Smooth muscle cell (in vitro differentiated cells): ENCODE measurements at regions not wholly inside any gene's neighbourhood (a gene's known extent, or its start where the extent isn't known, plus 50 kb on each side); places are given as distances from the start of the nearest gene placed in this dataset.

Experiments used
- DNase-seq: peaks from one replicate; lab custom pipeline; 2025; ENCODE audit not compliant: unreplicated experiment; lab: John Stamatoyannopoulos, UW
- H2AFZ ChIP-seq: fragments of 200-600 bp; sonication (generic); 2 replicates; pipeline ENCODE4 v1.6.0; 2016; ENCODE audit warnings: antibody characterized with exemption, low read depth, mild to moderate bottlenecking
- H3F3A ChIP-seq: fragments of 200-600 bp; sonication (generic); 2 replicates; pipeline ENCODE4 v1.6.0; 2017; ENCODE audit warnings: antibody characterized with exemption, low read depth
- H3K27ac ChIP-seq: fragments of 200-600 bp; sonication (generic); 2 replicates; pipeline ENCODE4 v1.5.1; 2016; ENCODE audit warnings: low read depth, mild to moderate bottlenecking
- H3K27me3 ChIP-seq: fragments of 200-600 bp; sonication (generic); 2 replicates; pipeline ENCODE4 v1.6.1; 2016; ENCODE audit warnings: low read depth, mild to moderate bottlenecking
- H3K36me3 ChIP-seq: fragments of 200-600 bp; sonication (generic); 2 replicates; pipeline ENCODE4 v1.5.1; 2016; ENCODE audit warnings: low read depth
- H3K4me1 ChIP-seq: fragments of 200-600 bp; sonication (generic); 2 replicates; pipeline ENCODE4 v1.5.1; 2016; ENCODE audit warnings: low read depth
- H3K4me2 ChIP-seq: fragments of 200-600 bp; sonication (generic); 2 replicates; pipeline ENCODE4 v1.6.0; 2016; ENCODE audit warnings: mild to moderate bottlenecking
- H3K4me3 ChIP-seq: fragments of 200-600 bp; sonication (generic); 2 replicates; pipeline ENCODE4 v1.5.1; 2016; ENCODE audit warnings: mild to moderate bottlenecking
- H3K79me2 ChIP-seq: fragments of 200-600 bp; sonication (generic); 2 replicates; pipeline ENCODE4 v1.6.0; 2016; ENCODE audit warnings: low read depth, mild to moderate bottlenecking
- H3K9ac ChIP-seq: fragments of 200-600 bp; sonication (generic); 2 replicates; pipeline ENCODE4 v1.6.0; 2016; ENCODE audit warnings: low read depth
- H3K9me3 ChIP-seq: fragments of 200-600 bp; sonication (generic); replicated peaks from 2 replicates; pipeline ENCODE4 v1.5.1; 2016; ENCODE audit warnings: low read depth
- H4K20me1 ChIP-seq: fragments of 200-600 bp; sonication (generic); 2 replicates; pipeline ENCODE4 v1.6.0; 2016; ENCODE audit warnings: low read depth
- WGBS: methylation state at CpG from one replicate; pipeline ENCODE4 v1.1.7; 2016; ENCODE audit warnings: low lambda C conversion rate; 5-methylcytosine and 5-hydroxymethylcytosine counted together
- TF ChIP-seq, protein P1 (sequence below): fragments of 200-600 bp; sonication (generic); IDR thresholded peaks from 2 replicates; pipeline ENCODE4 v1.5.1; 2017; ENCODE audit warnings: borderline replicate concordance, mild to moderate bottlenecking, antibody characterized with exemption; ENCODE audit not compliant: insufficient read depth, poor library complexity, severe bottlenecking

DNA sequence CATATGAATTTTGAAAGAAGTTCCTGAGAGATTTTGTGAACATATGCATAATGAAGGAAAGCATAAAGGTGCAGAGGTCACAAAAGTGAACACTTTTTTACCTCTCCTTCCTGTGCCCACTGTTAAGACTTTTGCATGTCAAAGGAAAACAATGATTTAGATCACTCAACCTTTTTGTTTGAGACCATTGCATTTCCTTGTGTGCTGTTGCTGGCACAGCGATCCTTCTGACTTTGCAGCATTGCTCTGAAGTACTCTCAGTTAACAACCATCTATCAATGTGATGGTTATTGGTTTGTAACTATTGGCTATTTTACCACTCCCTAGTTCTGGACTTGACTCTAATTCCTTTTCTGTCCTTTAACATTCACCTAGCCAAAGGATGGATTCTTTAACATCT is 61.7 kb upstream of the TFPI start:
- no peaks in the 10 kb centered on the region for H3K36me3 ChIP-seq
- H3K27me3 ChIP-seq = no peaks in the 10 kb centered on the region
- H2AFZ ChIP-seq = no peak overlapping the region
- no peaks in the 10 kb centered on the region for H3F3A ChIP-seq
- TF ChIP-seq, protein P1, sequence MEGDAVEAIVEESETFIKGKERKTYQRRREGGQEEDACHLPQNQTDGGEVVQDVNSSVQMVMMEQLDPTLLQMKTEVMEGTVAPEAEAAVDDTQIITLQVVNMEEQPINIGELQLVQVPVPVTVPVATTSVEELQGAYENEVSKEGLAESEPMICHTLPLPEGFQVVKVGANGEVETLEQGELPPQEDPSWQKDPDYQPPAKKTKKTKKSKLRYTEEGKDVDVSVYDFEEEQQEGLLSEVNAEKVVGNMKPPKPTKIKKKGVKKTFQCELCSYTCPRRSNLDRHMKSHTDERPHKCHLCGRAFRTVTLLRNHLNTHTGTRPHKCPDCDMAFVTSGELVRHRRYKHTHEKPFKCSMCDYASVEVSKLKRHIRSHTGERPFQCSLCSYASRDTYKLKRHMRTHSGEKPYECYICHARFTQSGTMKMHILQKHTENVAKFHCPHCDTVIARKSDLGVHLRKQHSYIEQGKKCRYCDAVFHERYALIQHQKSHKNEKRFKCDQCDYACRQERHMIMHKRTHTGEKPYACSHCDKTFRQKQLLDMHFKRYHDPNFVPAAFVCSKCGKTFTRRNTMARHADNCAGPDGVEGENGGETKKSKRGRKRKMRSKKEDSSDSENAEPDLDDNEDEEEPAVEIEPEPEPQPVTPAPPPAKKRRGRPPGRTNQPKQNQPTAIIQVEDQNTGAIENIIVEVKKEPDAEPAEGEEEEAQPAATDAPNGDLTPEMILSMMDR = no peak
- WGBS = 88% methylated on average over 1 of the region's 1 CpG
- H3K4me3 ChIP-seq = no peak overlapping the region
- H3K4me1 ChIP-seq = peaks cover 3% of the 10 kb centered on the region
- no peak for DNase-seq
- no peaks in the 10 kb centered on the region for H3K79me2 ChIP-seq
- H3K4me2 ChIP-seq = no peak overlapping the region
- no peaks in the 10 kb centered on the region for H3K9me3 ChIP-seq
- H3K27ac ChIP-seq = no peak overlapping the region
- no peaks in the 10 kb centered on the region for H4K20me1 ChIP-seq
- H3K9ac ChIP-seq = no peak overlapping the region

DNA sequence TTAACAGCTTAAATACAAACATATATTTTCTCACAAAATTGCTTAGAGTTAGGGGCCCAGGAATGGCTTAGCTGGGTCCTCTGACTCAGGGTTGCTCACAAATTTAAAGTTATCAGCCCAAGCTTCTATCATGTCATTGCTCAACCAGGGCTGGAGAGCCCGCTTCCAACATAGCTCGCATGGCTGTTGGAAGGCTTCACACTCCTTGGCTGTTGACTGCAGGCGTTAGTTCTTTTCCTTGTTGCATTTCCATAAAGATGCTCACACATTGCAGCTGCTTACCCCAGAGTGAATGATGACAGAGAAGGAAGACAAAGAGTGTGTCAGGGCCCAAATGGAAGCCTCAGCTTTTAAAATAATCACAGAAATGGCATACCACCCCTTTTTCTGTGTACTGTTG is 62.9 kb upstream of the TFPI start:
- no peak overlapping the region for H3K27ac ChIP-seq
- H3K9me3 ChIP-seq = no peaks in the 10 kb centered on the region
- no peaks in the 10 kb centered on the region for H4K20me1 ChIP-seq
- TF ChIP-seq, protein P1 = no peak
- no peaks in the 10 kb centered on the region for H3F3A ChIP-seq
- no peak overlapping the region for H3K4me2 ChIP-seq
- H3K27me3 ChIP-seq = no peaks in the 10 kb centered on the region
- H3K4me3 ChIP-seq = no peak overlapping the region
- DNase-seq = no peak
- 62% methylated on average over 3 of the region's 3 CpGs for WGBS
- no peak overlapping the region for H2AFZ ChIP-seq
- no peaks in the 10 kb centered on the region for H3K36me3 ChIP-seq
- peaks cover 3% of the 10 kb centered on the region for H3K4me1 ChIP-seq
- no peaks in the 10 kb centered on the region for H3K79me2 ChIP-seq
- no peak overlapping the region for H3K9ac ChIP-seq

DNA sequence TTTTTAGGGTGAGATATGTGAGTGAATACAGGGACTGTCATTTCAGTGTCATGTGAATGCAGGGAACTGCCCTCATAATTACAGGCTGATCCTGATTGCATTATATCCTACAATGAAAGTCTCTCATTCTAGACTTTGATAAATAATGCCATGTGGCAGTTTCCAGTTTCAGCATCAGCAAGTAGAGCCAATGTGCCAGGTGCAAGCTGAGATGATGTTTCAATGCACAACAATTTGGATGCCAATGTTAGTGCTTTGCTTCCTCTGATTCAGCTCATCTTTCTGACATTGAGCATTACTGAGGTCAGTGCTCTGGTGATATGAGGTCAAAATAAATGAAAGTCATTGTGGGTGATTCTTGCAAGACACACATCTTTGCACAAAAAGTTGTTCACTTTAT is 63.7 kb upstream of the TFPI start:
- no peak overlapping the region for H2AFZ ChIP-seq
- no peak overlapping the region for H3K4me3 ChIP-seq
- no peak overlapping the region for H3K27ac ChIP-seq
- H3K36me3 ChIP-seq = no peaks in the 10 kb centered on the region
- no peak overlapping the region for H3K9ac ChIP-seq
- no peaks in the 10 kb centered on the region for H3K27me3 ChIP-seq
- no peaks in the 10 kb centered on the region for H3K9me3 ChIP-seq
- H3F3A ChIP-seq = no peaks in the 10 kb centered on the region
- DNase-seq = no peak
- no peak overlapping the region for H3K4me2 ChIP-seq
- H3K79me2 ChIP-seq = no peaks in the 10 kb centered on the region
- TF ChIP-seq, protein P1 = no peak
- no peaks in the 10 kb centered on the region for H4K20me1 ChIP-seq
- peaks cover 3% of the 10 kb centered on the region for H3K4me1 ChIP-seq

DNA sequence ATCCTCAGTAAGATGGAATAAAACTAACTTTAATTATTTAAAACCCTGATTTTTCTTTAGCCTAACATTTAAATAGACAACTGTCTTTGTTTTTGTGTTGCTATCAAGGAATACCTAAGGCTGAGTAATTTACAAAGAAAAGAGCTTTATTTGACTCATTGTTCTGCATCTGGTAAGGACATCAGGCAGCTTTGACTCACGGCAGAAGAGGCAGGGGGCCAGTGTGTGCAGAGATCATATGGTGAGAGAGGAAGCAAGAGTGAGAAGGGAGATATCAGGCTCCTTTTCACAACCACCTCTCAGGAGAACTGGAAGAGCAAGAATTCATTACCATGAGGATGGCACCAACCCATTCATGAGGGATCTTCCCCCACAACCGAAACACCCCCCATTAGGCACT is 64.6 kb upstream of the TFPI start:
- H3K9ac ChIP-seq = no peak overlapping the region
- no peaks in the 10 kb centered on the region for H3K27me3 ChIP-seq
- no peak overlapping the region for H2AFZ ChIP-seq
- H3F3A ChIP-seq = no peaks in the 10 kb centered on the region
- no peak overlapping the region for H3K4me3 ChIP-seq
- H4K20me1 ChIP-seq = no peaks in the 10 kb centered on the region
- H3K79me2 ChIP-seq = no peaks in the 10 kb centered on the region
- no peak overlapping the region for H3K4me2 ChIP-seq
- no peaks in the 10 kb centered on the region for H3K9me3 ChIP-seq
- H3K4me1 ChIP-seq = peaks cover 3% of the 10 kb centered on the region
- H3K27ac ChIP-seq = no peak overlapping the region
- DNase-seq = no peak
- TF ChIP-seq, protein P1 = no peak
- WGBS = 65% methylated on average over 2 of the region's 2 CpGs
- no peaks in the 10 kb centered on the region for H3K36me3 ChIP-seq
